ENCODE measurements at regions not wholly inside any gene's neighbourhood (a gene's known extent, or its start where the extent isn't known, plus 50 kb on each side); places are given as distances from the start of the nearest gene placed in this dataset.

GRCh38 chr7:41568135-41568534, 134.8 kb downstream of the INHBA start:
- H3K9me3 ChIP-seq (ENCODE audit: control insufficient read depth in 4 of 4, insufficient read depth in 3 of 4, low read length in 3 of 4), result peaks cover 0 to 4% (median 0%) of the 10 kb centered on the region in 4 donors
- DNase-seq, result no peak
- no peak overlapping the region for H3K9ac ChIP-seq (ENCODE audit: insufficient read depth in 1 of 2, low read length in 2 of 2)
- no peaks in the 10 kb centered on the region for H3K27me3 ChIP-seq (ENCODE audit: control insufficient read depth in 3 of 3, insufficient read depth in 3 of 3, low read length in 2 of 3)
- TF ChIP-seq CTCF (IDR thresholded peaks at IDR 0.05; ENCODE audit: control extremely low read depth, extremely low read depth), result no peak
- no peaks in the 10 kb centered on the region for H3K36me3 ChIP-seq (ENCODE audit: control insufficient read depth in 4 of 4, insufficient read depth in 4 of 4, low read length in 4 of 4)
- ATAC-seq (ENCODE audit: insufficient read depth, low FRiP score), result no peak
- H3K4me1 ChIP-seq (ENCODE audit: control insufficient read depth in 5 of 5, insufficient read depth in 5 of 5, low read length in 5 of 5), result peaks cover 0 to under 1% (median 0%) of the 10 kb centered on the region in 5 donors
- whole genome bisulfite sequencing, 2 donors, result 86 to 91% methylated on average over 1 of the region's 1 CpG
- H3K27ac ChIP-seq (ENCODE audit: low read depth in 1 of 2, low read length in 1 of 2), result no peak overlapping the region
- no peak overlapping the region for H3K4me3 ChIP-seq

- TF ChIP-seq CTCF (IDR thresholded peaks at IDR 0.05; ENCODE audit: control extremely low read depth, extremely low read depth), result no peak
- Histone ChIP-seq H3K36me3 (ENCODE audit: control insufficient read depth in 4 of 4, insufficient read depth in 4 of 4, low read length in 4 of 4) (no peaks in the 10 kb centered on the region), H3K9me3 (ENCODE audit: control insufficient read depth in 4 of 4, insufficient read depth in 3 of 4, low read length in 3 of 4) (peaks cover 0 to 4% (median 0%) of the 10 kb centered on the region in 4 donors), H3K27me3 (ENCODE audit: control insufficient read depth in 3 of 3, insufficient read depth in 3 of 3, low read length in 2 of 3) (no peaks in the 10 kb centered on the region), H3K4me3 (no peak overlapping the region), H3K4me1 (ENCODE audit: control insufficient read depth in 5 of 5, insufficient read depth in 5 of 5, low read length in 5 of 5) (no peaks in the 10 kb centered on the region), H3K9ac (ENCODE audit: insufficient read depth in 1 of 2, low read length in 2 of 2) (no peak overlapping the region), H3K27ac (ENCODE audit: low read depth in 1 of 2, low read length in 1 of 2) (no peak overlapping the region)
- 41 to 59% methylated on average over 2 of the region's 2 CpGs for WGBS, 2 donors
- DNase-seq (no peak), ATAC-seq (ENCODE audit: insufficient read depth, low FRiP score) (no peak)
Measured at GRCh38 chr7:41567731-41568114, 135.2 kb downstream of the INHBA start.

GRCh38 chr7:41567031-41567730, 135.7 kb downstream of the INHBA start:
- no peak overlapping the region for H3K9ac ChIP-seq (ENCODE audit: insufficient read depth in 1 of 2, low read length in 2 of 2)
- whole genome bisulfite sequencing, 2 donors, result 15 to 25% methylated on average over 1 of the region's 1 CpG
- DNase-seq (no peak), ATAC-seq (ENCODE audit: insufficient read depth, low FRiP score) (no peak)
- H3K9me3 ChIP-seq (ENCODE audit: control insufficient read depth in 4 of 4, insufficient read depth in 3 of 4, low read length in 3 of 4), result peaks cover 0 to 4% (median 0%) of the 10 kb centered on the region in 4 donors
- TF ChIP-seq CTCF (IDR thresholded peaks at IDR 0.05; ENCODE audit: control extremely low read depth, extremely low read depth), result no peak
- no peak overlapping the region for H3K4me3 ChIP-seq
- H3K4me1 ChIP-seq (ENCODE audit: control insufficient read depth in 5 of 5, insufficient read depth in 5 of 5, low read length in 5 of 5), result no peaks in the 10 kb centered on the region
- no peaks in the 10 kb centered on the region for H3K36me3 ChIP-seq (ENCODE audit: control insufficient read depth in 4 of 4, insufficient read depth in 4 of 4, low read length in 4 of 4)
- H3K27ac ChIP-seq (ENCODE audit: low read depth in 1 of 2, low read length in 1 of 2), result no peak overlapping the region
- H3K27me3 ChIP-seq (ENCODE audit: control insufficient read depth in 3 of 3, insufficient read depth in 3 of 3, low read length in 2 of 3), result no peaks in the 10 kb centered on the region

- TF ChIP-seq CTCF (IDR thresholded peaks at IDR 0.05; ENCODE audit: control extremely low read depth, extremely low read depth), result no peak
- no peak overlapping the region for H3K27ac ChIP-seq (ENCODE audit: low read depth in 1 of 2, low read length in 1 of 2)
- no peak overlapping the region for H3K9ac ChIP-seq (ENCODE audit: insufficient read depth in 1 of 2, low read length in 2 of 2)
- peaks cover 0 to 4% (median 0%) of the 10 kb centered on the region in 4 donors for H3K9me3 ChIP-seq (ENCODE audit: control insufficient read depth in 4 of 4, insufficient read depth in 3 of 4, low read length in 3 of 4)
- WGBS, 2 donors, result 79 to 80% methylated on average over 4 of the region's 4 CpGs
- no peaks in the 10 kb centered on the region for H3K36me3 ChIP-seq (ENCODE audit: control insufficient read depth in 4 of 4, insufficient read depth in 4 of 4, low read length in 4 of 4)
- no peak overlapping the region for H3K4me3 ChIP-seq
- ATAC-seq (ENCODE audit: insufficient read depth, low FRiP score), result no peak
- H3K4me1 ChIP-seq (ENCODE audit: control insufficient read depth in 5 of 5, insufficient read depth in 5 of 5, low read length in 5 of 5), result no peaks in the 10 kb centered on the region
- DNase-seq, result no peak
- H3K27me3 ChIP-seq (ENCODE audit: control insufficient read depth in 3 of 3, insufficient read depth in 3 of 3, low read length in 2 of 3), result no peaks in the 10 kb centered on the region
Measured at GRCh38 chr7:41566581-41566980, 136.3 kb downstream of the INHBA start.
